Tibial nerve (tissue), 4 donors: ENCODE measurements at regions not wholly inside any gene's neighbourhood (a gene's known extent, or its start where the extent isn't known, plus 50 kb on each side); places are given as distances from the start of the nearest gene placed in this dataset.

ENCODE experiments used
- DNase-seq, 2 donors: peaks; one replicate each; pipeline ENCODE4 v3.0.0-alpha.2; 2019; ENCODE audit warnings: low spot score in 2 of 2
- H3K27ac ChIP-seq, 4 donors: fragments of 200-600 bp; sonication (generic) in 3 of 4; one replicate each; pipeline ENCODE4 v1.5.1; 2017 to 2019; ENCODE audit warnings: mild to moderate bottlenecking in 1 of 4
- H3K27me3 ChIP-seq, 2 donors: fragments of 200-600 bp; sonication (generic) in 1 of 2; one replicate each; pipeline versions ENCODE4 v1.5.1 to v1.6.0; 2017 to 2019
- H3K36me3 ChIP-seq, 3 donors: fragments of 200-600 bp; sonication (generic); one replicate each; pipeline ENCODE4 v1.5.1; 2018 to 2019
- H3K4me1 ChIP-seq, 4 donors: fragments of 200-600 bp; sonication (generic) in 3 of 4; one replicate each; pipeline ENCODE4 v1.5.1; 2017 to 2019
- H3K4me3 ChIP-seq, 4 donors: fragments of 200-600 bp; sonication (generic) in 3 of 4; one replicate each; pipeline ENCODE4 v1.5.1; 2017 to 2019; ENCODE audit warnings: mild to moderate bottlenecking in 1 of 4, moderate library complexity in 1 of 4
- H3K9me3 ChIP-seq, 4 donors: fragments of 200-600 bp; sonication (generic) in 3 of 4; one replicate each; pipeline ENCODE4 v1.5.1; 2017 to 2019
- EP300 ChIP-seq, 2 donors: sonication (generic); formaldehyde crosslinking; IDR thresholded peaks; one replicate each; pipeline ENCODE4 v1.6.1; 2017; ENCODE audit warnings: antibody characterized with exemption in 2 of 2, mild to moderate bottlenecking in 1 of 2
- POLR2A ChIP-seq, 2 donors: fragments of 450-650 bp; IDR thresholded peaks; one replicate each; pipeline ENCODE4 v1.6.1; 2017; ENCODE audit warnings: antibody characterized with exemption in 2 of 2, mild to moderate bottlenecking in 2 of 2, moderate library complexity in 2 of 2
- WGBS, 2 donors: methylation state at CpG; one replicate each; pipeline ENCODE4 v1.1.5; 2018; 5-methylcytosine and 5-hydroxymethylcytosine counted together
- TF ChIP-seq, protein P1 (sequence below), 5 experiments: fragments of 200-600 bp in 3 of 5; fragments of 450-650 bp in 2 of 5; sonication (generic) in 3 of 5; IDR thresholded peaks; one replicate each; pipeline ENCODE4 v1.5.1; 2016 to 2019; ENCODE audit warnings: antibody characterized with exemption in 5 of 5, mild to moderate bottlenecking in 3 of 5, moderate library complexity in 2 of 5

- WGBS, 2 donors = 67 to 72% methylated on average over 3 of the region's 3 CpGs
- peak in 1 of 2 donors; percentile 17 for DNase-seq
- H3K36me3 ChIP-seq = no peaks in the 10 kb centered on the region
- H3K4me1 ChIP-seq = peaks cover 0 to 11% (median 0%) of the 10 kb centered on the region in 4 donors
- no peak overlapping the region for H3K4me3 ChIP-seq
- H3K27me3 ChIP-seq = no peaks in the 10 kb centered on the region
- no peak overlapping the region for H3K27ac ChIP-seq
- peaks cover 0 to 3% (median 0%) of the 10 kb centered on the region in 4 donors for H3K9me3 ChIP-seq
- TF ChIP-seq EP300 (IDR thresholded peaks at IDR 0.05) (peak in 1 of 2 donors; percentile 27), POLR2A (IDR thresholded peaks at IDR 0.05) (no peak)
These were observed 398.0 kb downstream of the NPIPA8 start for GRCh38 chr16:17938546-17938945.

DNA sequence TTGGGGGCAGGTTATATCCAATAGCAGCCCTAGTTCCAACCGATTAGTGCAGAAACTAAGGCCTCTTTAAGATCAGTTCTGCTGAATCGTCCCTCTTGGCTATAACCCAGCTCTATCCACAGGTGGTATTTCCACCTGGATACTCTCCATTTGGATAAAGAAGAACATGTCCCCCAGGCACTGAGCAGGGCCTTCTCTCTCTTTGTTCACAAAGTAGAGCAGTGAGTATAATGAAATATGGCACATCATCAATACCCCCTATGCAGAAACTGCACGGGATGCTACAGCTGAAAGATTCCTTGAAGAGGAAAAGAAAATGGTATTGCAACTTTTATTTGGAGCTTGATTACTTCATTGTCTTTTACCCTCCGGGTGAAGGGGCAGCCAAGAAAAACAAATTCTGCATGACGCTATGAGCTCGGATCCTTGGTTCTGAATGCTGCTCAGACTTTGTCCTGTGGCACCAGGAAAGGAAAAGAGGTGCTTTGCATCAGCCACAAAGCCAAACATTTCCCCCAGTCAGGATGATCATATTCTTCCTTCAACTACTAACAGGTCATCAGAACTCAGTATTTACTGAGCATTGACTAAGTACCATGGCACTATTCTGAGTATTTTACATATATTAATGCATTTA is 399.7 kb downstream of the NPIPA8 start:
- H3K36me3 ChIP-seq = no peaks in the 10 kb centered on the region
- no peak overlapping the region for H3K4me3 ChIP-seq
- TF ChIP-seq POLR2A (IDR thresholded peaks at IDR 0.05) = no peak
- TF ChIP-seq, protein P1, sequence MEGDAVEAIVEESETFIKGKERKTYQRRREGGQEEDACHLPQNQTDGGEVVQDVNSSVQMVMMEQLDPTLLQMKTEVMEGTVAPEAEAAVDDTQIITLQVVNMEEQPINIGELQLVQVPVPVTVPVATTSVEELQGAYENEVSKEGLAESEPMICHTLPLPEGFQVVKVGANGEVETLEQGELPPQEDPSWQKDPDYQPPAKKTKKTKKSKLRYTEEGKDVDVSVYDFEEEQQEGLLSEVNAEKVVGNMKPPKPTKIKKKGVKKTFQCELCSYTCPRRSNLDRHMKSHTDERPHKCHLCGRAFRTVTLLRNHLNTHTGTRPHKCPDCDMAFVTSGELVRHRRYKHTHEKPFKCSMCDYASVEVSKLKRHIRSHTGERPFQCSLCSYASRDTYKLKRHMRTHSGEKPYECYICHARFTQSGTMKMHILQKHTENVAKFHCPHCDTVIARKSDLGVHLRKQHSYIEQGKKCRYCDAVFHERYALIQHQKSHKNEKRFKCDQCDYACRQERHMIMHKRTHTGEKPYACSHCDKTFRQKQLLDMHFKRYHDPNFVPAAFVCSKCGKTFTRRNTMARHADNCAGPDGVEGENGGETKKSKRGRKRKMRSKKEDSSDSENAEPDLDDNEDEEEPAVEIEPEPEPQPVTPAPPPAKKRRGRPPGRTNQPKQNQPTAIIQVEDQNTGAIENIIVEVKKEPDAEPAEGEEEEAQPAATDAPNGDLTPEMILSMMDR (IDR thresholded peaks at IDR 0.05) = no peak
- TF ChIP-seq EP300 (IDR thresholded peaks at IDR 0.05) = peak in 1 of 2 donors; percentile 27
- H3K4me1 ChIP-seq = peaks cover 0 to 11% (median 0%) of the 10 kb centered on the region in 4 donors
- no peak for DNase-seq
- no peaks in the 10 kb centered on the region for H3K27me3 ChIP-seq
- H3K27ac ChIP-seq = no peak overlapping the region
- H3K9me3 ChIP-seq = peaks cover 0 to 3% (median 0%) of the 10 kb centered on the region in 4 donors
- WGBS, 2 donors = 39 to 53% methylated on average over 6 of the region's 6 CpGs

GRCh38 chr16:17930280-17930679 is 406.3 kb downstream of the NPIPA8 start:
- TF ChIP-seq EP300 (IDR thresholded peaks at IDR 0.05) (no peak), POLR2A (IDR thresholded peaks at IDR 0.05) (no peak)
- TF ChIP-seq, protein P1 (IDR thresholded peaks at IDR 0.05) = no peak
- 70 to 74% methylated on average over 1 of the region's 1 CpG for WGBS, 2 donors
- DNase-seq = no peak
- Histone ChIP-seq H3K27me3 (no peaks in the 10 kb centered on the region), H3K4me1 (no peaks in the 10 kb centered on the region), H3K9me3 (peaks cover 0 to 3% (median 0%) of the 10 kb centered on the region in 4 donors), H3K4me3 (no peak overlapping the region), H3K27ac (no peak overlapping the region), H3K36me3 (no peaks in the 10 kb centered on the region)

GRCh38 chr16:17926866-17927399 is 409.6 kb downstream of the NPIPA8 start:
- DNase-seq = no peak
- H3K27ac ChIP-seq = no peak overlapping the region
- H3K27me3 ChIP-seq = no peaks in the 10 kb centered on the region
- H3K4me3 ChIP-seq = no peak overlapping the region
- peaks cover 0 to 6% (median 0%) of the 10 kb centered on the region in 4 donors for H3K9me3 ChIP-seq
- TF ChIP-seq POLR2A (IDR thresholded peaks at IDR 0.05) = no peak
- TF ChIP-seq, protein P1 (IDR thresholded peaks at IDR 0.05) = no peak
- TF ChIP-seq EP300 (IDR thresholded peaks at IDR 0.05) = no peak
- no peaks in the 10 kb centered on the region for H3K4me1 ChIP-seq
- no peaks in the 10 kb centered on the region for H3K36me3 ChIP-seq
- 56 to 65% methylated on average over 4 of the region's 4 CpGs for WGBS, 2 donors

- Histone ChIP-seq H3K4me1 (no peaks in the 10 kb centered on the region), H3K27ac (no peak overlapping the region), H3K36me3 (no peaks in the 10 kb centered on the region), H3K9me3 (peaks cover 0 to 10% (median 0%) of the 10 kb centered on the region in 4 donors), H3K4me3 (no peak overlapping the region), H3K27me3 (no peaks in the 10 kb centered on the region)
- DNase-seq = no peak
- 61 to 66% methylated on average over 5 of the region's 5 CpGs for WGBS, 2 donors
- TF ChIP-seq, protein P1 (IDR thresholded peaks at IDR 0.05) = no peak
- TF ChIP-seq EP300 (IDR thresholded peaks at IDR 0.05) (no peak), POLR2A (IDR thresholded peaks at IDR 0.05) (no peak)
These were observed 410.1 kb downstream of the NPIPA8 start for GRCh38 chr16:17926461-17926860.
